ENCODE measurements at regions not wholly inside any gene's neighbourhood (a gene's known extent, or its start where the extent isn't known, plus 50 kb on each side); places are given as distances from the start of the nearest gene placed in this dataset.

- TF ChIP-seq MAZ (CRISPR knock-in tag; conservative IDR thresholded peaks at IDR 0.05 in 1 of 2, IDR thresholded peaks at IDR 0.05 in 1 of 2) (no peak), CBFA2T2 (conservative IDR thresholded peaks at IDR 0.05) (no peak)
Observed at GRCh38 chr4:24236120-24236519, 346.3 kb upstream of the PPARGC1A start.
